PC-3 (cell line): ENCODE measurements at regions not wholly inside any gene's neighbourhood (a gene's known extent, or its start where the extent isn't known, plus 50 kb on each side); places are given as distances from the start of the nearest gene placed in this dataset.

Experiments
- ATAC-seq: fragments of 200-7000 bp; cut with Tn5 transposase; 2 replicates; pipeline ENCODE4 v1.9.1; 2020; ENCODE audit warnings: mild to moderate bottlenecking, moderate library complexity
- BruUV-seq: library from RNA; stranded (reverse); fragments of 400-500 nt; replicated peaks from 2 replicates; lab custom pipeline; 2021; lab: Mats Ljungman, UMichigan
- CTCF ChIA-PET: fragments of 300-600 bp; sonication (Branson Sonifier 250); formaldehyde crosslinking; loops from one replicate; lab custom pipeline; 2022; ENCODE audit warnings: antibody characterized with exemption; lab: Charles Lee
- POLR2A ChIA-PET: fragments of 300-600 bp; sonication (Branson Sonifier 250); formaldehyde crosslinking; loops from one replicate; lab custom pipeline; 2022; ENCODE audit warnings: antibody characterized with exemption; ENCODE audit not compliant: unreplicated experiment; lab: Charles Lee
- DNase-seq: peaks from one replicate; pipeline ENCODE4 v3.0.0-alpha.2; 2015
- H2AFZ ChIP-seq: fragments of 300-600 bp; sonication (generic); 2 replicates; pipeline ENCODE4 v1.6.0; 2016; ENCODE audit warnings: antibody characterized with exemption, low read length
- H3F3A ChIP-seq: fragments of 300-600 bp; sonication (generic); one replicate; pipeline ENCODE4 v1.6.0; 2017; ENCODE audit warnings: antibody characterized with exemption, low read length, control low read depth, mild to moderate bottlenecking; ENCODE audit not compliant: unreplicated experiment
- H3K27ac ChIP-seq: fragments of 300-600 bp; sonication (generic); 2 replicates; pipeline ENCODE4 v1.5.1; 2016; ENCODE audit warnings: mild to moderate bottlenecking, low read length
- H3K27me3 ChIP-seq: fragments of 300-600 bp; sonication (generic); 2 replicates; pipeline ENCODE4 v1.6.1; 2016; ENCODE audit warnings: low read length, mixed read lengths
- H3K36me3 ChIP-seq: fragments of 300-600 bp; sonication (generic); 2 replicates; pipeline ENCODE4 v1.6.1; 2016; ENCODE audit warnings: low read depth, mixed run types, low read length, mixed read lengths
- H3K4me1 ChIP-seq: fragments of 300-600 bp; sonication (generic); 2 replicates; pipeline ENCODE4 v1.5.1; 2016; ENCODE audit warnings: low read length; ENCODE audit not compliant: insufficient read depth
- H3K4me2 ChIP-seq: fragments of 300-600 bp; sonication (generic); 2 replicates; pipeline ENCODE4 v1.6.0; 2016; ENCODE audit warnings: low read length
- H3K4me3 ChIP-seq: fragments of 300-600 bp; sonication (generic); 2 replicates; pipeline ENCODE4 v1.5.1; 2016; ENCODE audit warnings: mild to moderate bottlenecking, low read length, mixed read lengths
- H3K79me2 ChIP-seq: fragments of 300-600 bp; sonication (generic); 2 replicates; pipeline ENCODE4 v1.6.1; 2017; ENCODE audit warnings: low read length, mixed read lengths
- H3K9ac ChIP-seq: fragments of 300-600 bp; sonication (generic); 2 replicates; pipeline ENCODE4 v1.6.0; 2016; ENCODE audit warnings: mild to moderate bottlenecking, low read length
- H3K9me2 ChIP-seq: fragments of 300-600 bp; sonication (generic); replicated peaks from 2 replicates; pipeline ENCODE4 v1.6.1; 2016; ENCODE audit warnings: mixed run types, low read length, mixed read lengths
- H3K9me3 ChIP-seq: fragments of 300-600 bp; sonication (generic); 2 replicates; pipeline ENCODE4 v1.6.1; 2016; ENCODE audit warnings: low read length, mixed read lengths
- H4K20me1 ChIP-seq: fragments of 300-600 bp; sonication (generic); 2 replicates; pipeline ENCODE4 v1.6.1; 2016; ENCODE audit warnings: low read length, mixed read lengths
- CTCF ChIP-seq: fragments of 300-600 bp; sonication (generic); conservative IDR thresholded peaks from 2 replicates; pipeline ENCODE4 v1.5.1; 2017; ENCODE audit warnings: antibody characterized with exemption, low read depth, mild to moderate bottlenecking, low read length
- EZH2 ChIP-seq: fragments of 300-600 bp; sonication (generic); IDR thresholded peaks from one replicate; pipeline ENCODE4 v1.6.1; 2017; ENCODE audit warnings: antibody characterized with exemption, mild to moderate bottlenecking, low read length; ENCODE audit not compliant: unreplicated experiment
- EZH2phosphoT487 ChIP-seq: fragments of 300-600 bp; sonication (generic); IDR thresholded peaks from 2 replicates; pipeline ENCODE4 v1.6.1; 2018; ENCODE audit warnings: mild to moderate bottlenecking, antibody characterized with exemption, low read length, borderline replicate concordance
- intact Hi-C: fragments of 100-400 bp; cut with micrococcal nuclease; formaldehyde crosslinking; loops from 2 replicates; pipeline ENCODE4 v1.9.0; 2023

- Histone ChIP-seq H3K4me2 (no peak overlapping the region), H3K27ac (no peak overlapping the region), H4K20me1 (no peaks in the 10 kb centered on the region), H3K4me1 (no peaks in the 10 kb centered on the region), H3F3A (no peaks in the 10 kb centered on the region), H3K36me3 (no peaks in the 10 kb centered on the region), H3K9ac (no peak overlapping the region), H3K4me3 (no peak overlapping the region), H3K9me3 (no peaks in the 10 kb centered on the region), H3K79me2 (no peaks in the 10 kb centered on the region), H3K9me2 (no peaks in the 10 kb centered on the region), H3K27me3 (0 out of 2 replicates have a peak, but pooled peaks cover 9% of the 10 kb centered on the region), H2AFZ (no peak overlapping the region)
- DNase-seq (no peak), ATAC-seq (no peak)
- TF ChIP-seq EZH2 (no peak), EZH2phosphoT487 (no peak), CTCF (no peak)
- POLR2A ChIA-PET = interaction anchor here (0.7 kb wide), 1 partner anchor 878 kb away, joined by 5 read pairs; no protein-coding TSS in a partner anchor
- no TSS peak for BruUV-seq
- CTCF ChIA-PET = no interaction called here
- intact Hi-C loops = no loop called here
Observed at GRCh38 chr12:66065150-66065549, 65.4 kb downstream of the LLPH start.

DNA sequence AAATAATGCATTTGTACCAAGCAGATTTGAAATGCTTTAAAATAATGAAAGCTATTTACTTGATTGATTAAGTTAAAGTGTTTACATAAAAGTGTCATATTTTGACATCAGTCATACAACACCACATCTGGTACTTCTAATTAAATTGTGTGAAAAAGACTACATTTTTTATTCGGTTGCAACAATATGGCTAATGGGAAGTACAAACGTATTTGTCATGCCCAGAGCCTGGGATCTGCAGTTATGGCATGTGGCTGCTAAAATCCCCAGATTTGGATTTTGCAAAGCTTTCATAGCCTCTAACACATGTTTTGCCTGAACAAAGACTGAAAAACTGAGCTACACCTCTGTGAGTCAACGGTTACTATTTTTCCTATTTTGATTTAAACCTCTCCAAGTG is 66.6 kb downstream of the LLPH start:
- Histone ChIP-seq H3K4me2 (no peak overlapping the region), H3K36me3 (no peaks in the 10 kb centered on the region), H4K20me1 (no peaks in the 10 kb centered on the region), H3K9me3 (no peaks in the 10 kb centered on the region), H3F3A (no peaks in the 10 kb centered on the region), H3K79me2 (no peaks in the 10 kb centered on the region), H3K27me3 (0 out of 2 replicates have a peak, but pooled peaks cover 9% of the 10 kb centered on the region), H3K4me3 (no peak overlapping the region), H3K27ac (no peak overlapping the region), H3K9me2 (no peaks in the 10 kb centered on the region), H2AFZ (no peak overlapping the region), H3K9ac (no peak overlapping the region), H3K4me1 (no peaks in the 10 kb centered on the region)
- TF ChIP-seq EZH2 (no peak), CTCF (no peak), EZH2phosphoT487 (no peak)
- BruUV-seq = no TSS peak
- ChIA-PET POLR2A (no interaction called here), CTCF (no interaction called here)
- intact Hi-C loops = no loop called here
- ATAC-seq = no peak
- no peak for DNase-seq

GRCh38 chr12:66062290-66062625 is 68.3 kb downstream of the LLPH start:
- intact Hi-C loops = no loop called here
- H3K36me3 ChIP-seq = no peaks in the 10 kb centered on the region
- TF ChIP-seq CTCF (no peak), EZH2phosphoT487 (no peak), EZH2 (no peak)
- H3K4me3 ChIP-seq = no peak overlapping the region
- H2AFZ ChIP-seq = no peak overlapping the region
- no peak overlapping the region for H3K9ac ChIP-seq
- H3K4me2 ChIP-seq = no peak overlapping the region
- ChIA-PET CTCF (no interaction called here), POLR2A (no interaction called here)
- H3K27me3 ChIP-seq = 0 out of 2 replicates have a peak, but pooled peaks cover 9% of the 10 kb centered on the region
- no peak overlapping the region for H3K27ac ChIP-seq
- BruUV-seq = no TSS peak
- no peaks in the 10 kb centered on the region for H3F3A ChIP-seq
- DNase-seq (no peak), ATAC-seq (no peak)
- no peaks in the 10 kb centered on the region for H4K20me1 ChIP-seq
- no peaks in the 10 kb centered on the region for H3K79me2 ChIP-seq
- H3K9me2 ChIP-seq = no peaks in the 10 kb centered on the region
- H3K9me3 ChIP-seq = no peaks in the 10 kb centered on the region
- no peaks in the 10 kb centered on the region for H3K4me1 ChIP-seq
